Esophagus muscularis mucosa (tissue), 3 donors: ENCODE measurements at regions not wholly inside any gene's neighbourhood (a gene's known extent, or its start where the extent isn't known, plus 50 kb on each side); places are given as distances from the start of the nearest gene placed in this dataset.

Source experiments
- CTCF ChIP-seq, 3 experiments: fragments of 200-600 bp in 2 of 3; fragments of 450-650 bp in 1 of 3; sonication (generic) in 2 of 3; IDR thresholded peaks; one replicate each; pipeline ENCODE4 v1.5.1; 2017 to 2019; ENCODE audit warnings: antibody characterized with exemption in 3 of 3, mild to moderate bottlenecking in 2 of 3, moderate library complexity in 1 of 3
- POLR2A ChIP-seq: fragments of 450-650 bp; IDR thresholded peaks from one replicate; pipeline ENCODE4 v1.6.1; 2017; ENCODE audit warnings: antibody characterized with exemption, moderate library complexity, mild to moderate bottlenecking, low read depth
- POLR2AphosphoS5 ChIP-seq, 2 donors: sonication (generic); formaldehyde crosslinking; IDR thresholded peaks; one replicate each; pipeline ENCODE4 v1.6.1; 2017; ENCODE audit warnings: antibody characterized with exemption in 2 of 2

- TF ChIP-seq CTCF (IDR thresholded peaks at IDR 0.05) (no peak), POLR2AphosphoS5 (IDR thresholded peaks at IDR 0.05) (no peak), POLR2A (no peak)
Observed at GRCh38 chr3:17974206-17974841, 231.9 kb upstream of the TBC1D5 start.
